IMR-90 (cell line): ENCODE measurements at regions not wholly inside any gene's neighbourhood (a gene's known extent, or its start where the extent isn't known, plus 50 kb on each side); places are given as distances from the start of the nearest gene placed in this dataset.

Experiments
- ATAC-seq: fragments of 200-7000 bp; cut with Tn5 transposase; 2 replicates; pipeline ENCODE4 v1.9.1; 2020; ENCODE audit warnings: low read depth, mild to moderate bottlenecking, moderate library complexity
- BruUV-seq: library from RNA; stranded (reverse); fragments of 400-500 nt; replicated peaks from 2 replicates; lab custom pipeline; 2021; lab: Mats Ljungman, UMichigan
- CTCF ChIA-PET: fragments of 300-600 bp; formaldehyde crosslinking; extraction: SDS; loops from one replicate; lab custom pipeline; 2021; ENCODE audit warnings: antibody characterized with exemption; lab: Yijun Ruan, JAX
- POLR2A ChIA-PET: fragments of 300-600 bp; sonication (Branson Sonifier 250); formaldehyde crosslinking; loops from one replicate; lab custom pipeline; 2022; ENCODE audit warnings: antibody characterized with exemption; ENCODE audit not compliant: unreplicated experiment; lab: Charles Lee
- DNase-seq: peaks from one replicate; pipeline ENCODE4 v3.0.0; 2013
- H2AFZ ChIP-seq: replicated peaks from 2 replicates; pipeline ENCODE3; 2013; ENCODE audit warnings: low read length, mild to moderate bottlenecking; ENCODE audit not compliant: poor library complexity
- H2AK5ac ChIP-seq: 2 replicates; pipeline ENCODE4 v1.6.1; 2013; ENCODE audit warnings: low read depth, low read length, inconsistent platforms
- H2AK9ac ChIP-seq: replicated peaks from 2 replicates; pipeline ENCODE3; 2013; ENCODE audit warnings: mild to moderate bottlenecking, low read depth, low read length, moderate library complexity; ENCODE audit not compliant: poor library complexity
- H2BK120ac ChIP-seq: 2 replicates; pipeline ENCODE4 v1.6.1; 2013; ENCODE audit warnings: low read depth, low read length, inconsistent platforms
- H2BK15ac ChIP-seq: 3 replicates; pipeline ENCODE4 v1.6.1; 2013; ENCODE audit warnings: low read depth, low read length, inconsistent platforms
- H2BK20ac ChIP-seq: 2 replicates; pipeline ENCODE4 v1.6.1; 2013; ENCODE audit warnings: low read depth, mild to moderate bottlenecking, inconsistent platforms, low read length, moderate library complexity
- H2BK5ac ChIP-seq: 2 replicates; pipeline ENCODE4 v1.6.1; 2013; ENCODE audit warnings: mild to moderate bottlenecking, low read depth, low read length, inconsistent platforms; ENCODE audit not compliant: poor library complexity, severe bottlenecking
- H3K14ac ChIP-seq: replicated peaks from 2 replicates; pipeline ENCODE4 v1.6.1; 2013; ENCODE audit warnings: low read depth, low read length, inconsistent platforms
- H3K18ac ChIP-seq: 2 replicates; pipeline ENCODE4 v1.6.1; 2013; ENCODE audit warnings: low read depth, low read length, control low read depth
- H3K23ac ChIP-seq: 2 replicates; pipeline ENCODE4 v1.6.1; 2013; ENCODE audit warnings: low read depth, low read length, inconsistent platforms
- H3K27ac ChIP-seq: 2 replicates; pipeline ENCODE4 v1.5.1; 2013; ENCODE audit warnings: mild to moderate bottlenecking, control low read depth, low read length; ENCODE audit not compliant: insufficient read depth
- H3K27me3 ChIP-seq: 2 replicates; pipeline ENCODE4 v1.6.1; 2013; ENCODE audit warnings: low read length; ENCODE audit not compliant: control insufficient read depth, insufficient read depth
- H3K36me3 ChIP-seq: 2 replicates; pipeline ENCODE4 v1.6.1; 2013; ENCODE audit warnings: low read length, mixed read lengths; ENCODE audit not compliant: control insufficient read depth, insufficient read depth
- H3K4ac ChIP-seq: 2 replicates; pipeline ENCODE4 v1.6.1; 2013; ENCODE audit warnings: low read depth, low read length, inconsistent platforms
- H3K4me1 ChIP-seq: 2 replicates; pipeline ENCODE4 v1.6.1; 2013; ENCODE audit warnings: low read length, mixed read lengths; ENCODE audit not compliant: control insufficient read depth, insufficient read depth
- H3K4me2 ChIP-seq: 2 replicates; pipeline ENCODE4 v1.6.1; 2013; ENCODE audit warnings: low read depth, mild to moderate bottlenecking, control low read depth, low read length, moderate library complexity
- H3K4me3 ChIP-seq: 2 replicates; pipeline ENCODE4 v1.5.1; 2013; ENCODE audit warnings: low read depth, mild to moderate bottlenecking, control low read depth, low read length, moderate library complexity; ENCODE audit not compliant: insufficient read depth
- H3K56ac ChIP-seq: 2 replicates; pipeline ENCODE4 v1.6.1; 2013; ENCODE audit warnings: low read length, inconsistent platforms; ENCODE audit not compliant: insufficient read depth; ENCODE audit errors: extremely low read depth
- H3K79me1 ChIP-seq, 2 experiments: 2 replicates each; pipeline ENCODE4 v1.6.1; 2013; ENCODE audit warnings: low read length in 2 of 2, inconsistent platforms in 1 of 2, low read depth in 1 of 2
- H3K9ac ChIP-seq: 2 replicates; pipeline ENCODE4 v1.6.1; 2013; ENCODE audit warnings: low read depth, low read length, control low read depth
- H3K9me1 ChIP-seq: 2 replicates; pipeline ENCODE4 v1.6.1; 2013; ENCODE audit warnings: low read length, inconsistent platforms; ENCODE audit not compliant: insufficient read depth
- H3K9me3 ChIP-seq: 2 replicates; pipeline ENCODE4 v1.6.1; 2013; ENCODE audit warnings: low read length; ENCODE audit not compliant: control insufficient read depth, insufficient read depth
- H4K20me1 ChIP-seq: 2 replicates; pipeline ENCODE4 v1.6.1; 2013; ENCODE audit warnings: low read length, inconsistent platforms; ENCODE audit not compliant: insufficient read depth
- H4K5ac ChIP-seq: 2 replicates; pipeline ENCODE4 v1.6.1; 2013; ENCODE audit warnings: mild to moderate bottlenecking, low read depth, low read length, control low read depth
- H4K8ac ChIP-seq, 2 experiments: 2 replicates each; pipeline ENCODE4 v1.6.1; 2013; ENCODE audit warnings: low read depth in 2 of 2, low read length in 2 of 2, control low read depth in 1 of 2, inconsistent platforms in 1 of 2
- H4K91ac ChIP-seq: 2 replicates; pipeline ENCODE4 v1.6.1; 2013; ENCODE audit warnings: low read depth, low read length, inconsistent platforms; ENCODE audit not compliant: insufficient read depth
- BHLHE40 ChIP-seq: fragments of 150-350 bp; IDR thresholded peaks from 2 replicates; pipeline ENCODE4 v1.6.1; 2016; ENCODE audit warnings: mild to moderate bottlenecking, low read depth, low read length
- CEBPB ChIP-seq: IDR thresholded peaks from 2 replicates; pipeline ENCODE4 v1.6.1; 2012; ENCODE audit warnings: low read depth, low read length, improper control_type of control experiment
- CHD1 ChIP-seq: IDR thresholded peaks from 2 replicates; pipeline ENCODE4 v1.6.1; 2012; ENCODE audit warnings: low read depth, low read length, improper control_type of control experiment
- FOS ChIP-seq: fragments of 150-350 bp; IDR thresholded peaks from 2 replicates; pipeline ENCODE4 v1.6.1; 2016; ENCODE audit warnings: low read depth, low read length
- MAFK ChIP-seq: IDR thresholded peaks from 2 replicates; pipeline ENCODE4 v1.6.1; 2012; ENCODE audit warnings: low read depth, low read length, improper control_type of control experiment
- MAZ ChIP-seq: IDR thresholded peaks from 2 replicates; pipeline ENCODE4 v1.6.1; 2012; ENCODE audit warnings: low read depth, mild to moderate bottlenecking, low read length, improper control_type of control experiment, moderate library complexity, borderline replicate concordance
- MXI1 ChIP-seq: IDR thresholded peaks from 2 replicates; pipeline ENCODE4 v1.6.1; 2012; ENCODE audit warnings: low read depth, mild to moderate bottlenecking, low read length, moderate library complexity, borderline replicate concordance
- NFE2L2 ChIP-seq: fragments of 150-350 bp; IDR thresholded peaks from 2 replicates; pipeline ENCODE4 v1.6.1; 2016; ENCODE audit warnings: low read depth, mild to moderate bottlenecking, low read length
- POLR2A ChIP-seq: IDR thresholded peaks from 2 replicates; pipeline ENCODE4 v1.6.1; 2012; ENCODE audit warnings: mild to moderate bottlenecking, low read depth, low read length
- RAD21 ChIP-seq: IDR thresholded peaks from 2 replicates; pipeline ENCODE4 v1.6.1; 2012; ENCODE audit warnings: low read length, improper control_type of control experiment
- RCOR1 ChIP-seq: IDR thresholded peaks from 2 replicates; pipeline ENCODE4 v1.6.1; 2012; ENCODE audit warnings: mild to moderate bottlenecking, low read length, improper control_type of control experiment; ENCODE audit not compliant: insufficient replicate concordance
- RFX5 ChIP-seq: IDR thresholded peaks from 2 replicates; pipeline ENCODE4 v1.8.0; 2012; ENCODE audit warnings: low read depth, mild to moderate bottlenecking, low read length, moderate library complexity
- SMC3 ChIP-seq: fragments of 150-350 bp; IDR thresholded peaks from 2 replicates; pipeline ENCODE4 v1.6.1; 2016; ENCODE audit warnings: low read depth, mild to moderate bottlenecking, antibody characterized with exemption, low read length, moderate library complexity
- WGBS, 2 experiments: methylation state at CpG; one replicate each; pipeline versions ENCODE4 v1.1.5 to v1.1.7; 2013; ENCODE audit warnings: missing lambda C conversion rate in 2 of 2; ENCODE audit not compliant: insufficient read length in 1 of 2; ENCODE audit errors: extremely low coverage in 2 of 2; 5-methylcytosine and 5-hydroxymethylcytosine counted together
- dilution Hi-C: fragments of 300-500 bp; cut with HindIII; formaldehyde crosslinking; loops from one replicate; pipeline ENCODE4 v1.14.3; 2018; ENCODE audit warnings: low sequenced_read_pairs; ENCODE audit not compliant: unreplicated experiment
- in situ Hi-C: fragments of 300-500 bp; cut with MboI; formaldehyde crosslinking; loops from 3 replicates; pipeline ENCODE4 v1.14.3; 2019; ENCODE audit warnings: low sequenced_read_pairs, inconsistent platforms, mixed read lengths
- intact Hi-C: fragments of 100-400 bp; cut with micrococcal nuclease; formaldehyde crosslinking; loops from 2 replicates; pipeline ENCODE4 v1.10.0; 2022
- TF ChIP-seq, protein P1 (sequence below): conservative IDR thresholded peaks from 2 replicates; pipeline ENCODE4 v1.5.1; 2012; ENCODE audit warnings: mild to moderate bottlenecking, low read depth, low read length, improper control_type of control experiment
- TF ChIP-seq, protein P2 (sequence below): fragments of 150-350 bp; IDR thresholded peaks from 2 replicates; pipeline ENCODE4 v1.6.1; 2016; ENCODE audit warnings: low read depth, mild to moderate bottlenecking, low read length, moderate library complexity, borderline replicate concordance
- TF ChIP-seq, protein P3 (sequence below): fragments of 150-350 bp; IDR thresholded peaks from 2 replicates; pipeline ENCODE4 v1.6.1; 2017; ENCODE audit warnings: mild to moderate bottlenecking, antibody characterized with exemption, low read length, low read depth

DNA sequence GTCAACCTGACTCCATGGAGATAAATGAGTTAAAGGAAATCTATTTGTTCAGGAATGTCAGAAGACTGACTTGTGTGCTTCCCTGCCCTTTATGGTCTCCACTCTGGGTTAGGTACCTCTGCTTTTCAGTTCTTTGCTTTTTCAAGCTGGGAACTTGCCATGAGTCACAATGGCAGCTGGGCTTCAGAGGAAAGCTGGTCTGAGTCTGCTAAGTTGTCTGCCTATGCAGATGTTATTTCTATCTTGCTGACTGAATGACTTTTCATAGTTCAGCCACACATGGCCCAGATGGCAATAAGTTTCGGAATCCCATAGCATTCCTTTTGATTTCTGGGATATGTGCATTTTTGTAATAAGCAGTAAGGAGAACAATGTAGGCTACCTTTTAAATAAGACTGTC, 337.9 kb upstream of the FGF13 start:
- ChIA-PET POLR2A (no interaction called here), CTCF (no interaction called here)
- Histone ChIP-seq H3K9me3 (no peaks in the 10 kb centered on the region; the same call in 1 of the 2 replicates), H2BK5ac (no peak overlapping the region), H4K20me1 (no peaks in the 10 kb centered on the region), H3K79me1 (no peaks in the 10 kb centered on the region), H4K8ac (no peak overlapping the region), H2BK15ac (no peak overlapping the region), H4K91ac (no peak overlapping the region), H3K18ac (no peak overlapping the region), H3K4me3 (no peak overlapping the region), H3K9me1 (no peaks in the 10 kb centered on the region), H3K56ac (no peak overlapping the region), H3K4me2 (no peak overlapping the region), H3K27me3 (no peaks in the 10 kb centered on the region), H2BK120ac (no peak overlapping the region), H2AFZ (no peak overlapping the region), H3K4me1 (no peaks in the 10 kb centered on the region), H2AK5ac (no peak overlapping the region), H3K9ac (no peak overlapping the region), H4K5ac (no peak overlapping the region), H3K23ac (no peak overlapping the region), H2BK20ac (no peak overlapping the region), H3K4ac (no peak overlapping the region), H3K27ac (no peak overlapping the region), H3K36me3 (no peaks in the 10 kb centered on the region), H3K14ac (no peak overlapping the region), H2AK9ac (no peak overlapping the region)
- intact Hi-C loops, result loop anchor here (10.0 kb wide), 1 partner anchor 55 kb away; no protein-coding TSS in a partner anchor
- dilution Hi-C loops, result no loop called here
- no CpG with 5 or more reads among the region's 1 CpG for WGBS, 2 experiments
- no TSS peak for BruUV-seq
- ATAC-seq (no peak), DNase-seq (no peak)
- TF ChIP-seq RFX5 (no peak), MXI1 (no peak), MAZ (no peak), RAD21 (no peak), FOS (no peak), SMC3 (no peak), POLR2A (no peak), CEBPB (no peak), BHLHE40 (no peak), CHD1 (no peak), NFE2L2 (no peak), RCOR1 (no peak), MAFK (no peak)
- TF ChIP-seq, protein P1, sequence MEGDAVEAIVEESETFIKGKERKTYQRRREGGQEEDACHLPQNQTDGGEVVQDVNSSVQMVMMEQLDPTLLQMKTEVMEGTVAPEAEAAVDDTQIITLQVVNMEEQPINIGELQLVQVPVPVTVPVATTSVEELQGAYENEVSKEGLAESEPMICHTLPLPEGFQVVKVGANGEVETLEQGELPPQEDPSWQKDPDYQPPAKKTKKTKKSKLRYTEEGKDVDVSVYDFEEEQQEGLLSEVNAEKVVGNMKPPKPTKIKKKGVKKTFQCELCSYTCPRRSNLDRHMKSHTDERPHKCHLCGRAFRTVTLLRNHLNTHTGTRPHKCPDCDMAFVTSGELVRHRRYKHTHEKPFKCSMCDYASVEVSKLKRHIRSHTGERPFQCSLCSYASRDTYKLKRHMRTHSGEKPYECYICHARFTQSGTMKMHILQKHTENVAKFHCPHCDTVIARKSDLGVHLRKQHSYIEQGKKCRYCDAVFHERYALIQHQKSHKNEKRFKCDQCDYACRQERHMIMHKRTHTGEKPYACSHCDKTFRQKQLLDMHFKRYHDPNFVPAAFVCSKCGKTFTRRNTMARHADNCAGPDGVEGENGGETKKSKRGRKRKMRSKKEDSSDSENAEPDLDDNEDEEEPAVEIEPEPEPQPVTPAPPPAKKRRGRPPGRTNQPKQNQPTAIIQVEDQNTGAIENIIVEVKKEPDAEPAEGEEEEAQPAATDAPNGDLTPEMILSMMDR, result no peak
- TF ChIP-seq, protein P2, sequence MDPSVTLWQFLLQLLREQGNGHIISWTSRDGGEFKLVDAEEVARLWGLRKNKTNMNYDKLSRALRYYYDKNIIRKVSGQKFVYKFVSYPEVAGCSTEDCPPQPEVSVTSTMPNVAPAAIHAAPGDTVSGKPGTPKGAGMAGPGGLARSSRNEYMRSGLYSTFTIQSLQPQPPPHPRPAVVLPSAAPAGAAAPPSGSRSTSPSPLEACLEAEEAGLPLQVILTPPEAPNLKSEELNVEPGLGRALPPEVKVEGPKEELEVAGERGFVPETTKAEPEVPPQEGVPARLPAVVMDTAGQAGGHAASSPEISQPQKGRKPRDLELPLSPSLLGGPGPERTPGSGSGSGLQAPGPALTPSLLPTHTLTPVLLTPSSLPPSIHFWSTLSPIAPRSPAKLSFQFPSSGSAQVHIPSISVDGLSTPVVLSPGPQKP, result no peak
- TF ChIP-seq, protein P3, sequence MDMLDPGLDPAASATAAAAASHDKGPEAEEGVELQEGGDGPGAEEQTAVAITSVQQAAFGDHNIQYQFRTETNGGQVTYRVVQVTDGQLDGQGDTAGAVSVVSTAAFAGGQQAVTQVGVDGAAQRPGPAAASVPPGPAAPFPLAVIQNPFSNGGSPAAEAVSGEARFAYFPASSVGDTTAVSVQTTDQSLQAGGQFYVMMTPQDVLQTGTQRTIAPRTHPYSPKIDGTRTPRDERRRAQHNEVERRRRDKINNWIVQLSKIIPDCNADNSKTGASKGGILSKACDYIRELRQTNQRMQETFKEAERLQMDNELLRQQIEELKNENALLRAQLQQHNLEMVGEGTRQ, result no peak
- in situ Hi-C loops, result no loop called here
